ENCODE measurements at regions not wholly inside any gene's neighbourhood (a gene's known extent, or its start where the extent isn't known, plus 50 kb on each side); places are given as distances from the start of the nearest gene placed in this dataset.

GRCh38 chr2:173740639-173741038 is 224.5 kb downstream of the SP3 start:
- no peak for DNase-seq
- Histone ChIP-seq H3K27me3 (ENCODE audit: insufficient read depth, low read length) (no peaks in the 10 kb centered on the region), H3T11ph (ENCODE audit: low read length) (no peak overlapping the region), H3K23ac (ENCODE audit: insufficient read length, low read depth, low read length) (no peak overlapping the region), H2BK12ac (ENCODE audit: insufficient read length, low read depth, low read length) (no peak overlapping the region), H2AFZ (ENCODE audit: low read length) (no peak overlapping the region), H2BK5ac (ENCODE audit: insufficient read length, low read length) (no peak overlapping the region), H4K20me1 (ENCODE audit: control insufficient read depth, insufficient read depth, insufficient read length) (no peaks in the 10 kb centered on the region), H3K9me3 (ENCODE audit: control insufficient read depth, low read depth, low read length) (no peaks in the 10 kb centered on the region), H4K8ac (replicated peaks; ENCODE audit: insufficient read length, low read depth, low read length) (no peak overlapping the region), H3K4me1 (ENCODE audit: insufficient read depth, low read length) (no peaks in the 10 kb centered on the region), H3K18ac (ENCODE audit: insufficient read length, low read depth, low read length) (no peak overlapping the region), H3K4ac (ENCODE audit: low read depth, low read length) (no peak overlapping the region), H2BK120ac (ENCODE audit: low read depth, low read length, poor library complexity, severe bottlenecking) (no peak overlapping the region), H3K4me2 (ENCODE audit: insufficient read depth, insufficient read length, low read length) (no peak overlapping the region), H3K14ac (ENCODE audit: insufficient read depth, low read length) (no peak overlapping the region), H3K79me1 (ENCODE audit: insufficient read depth, low read depth, low read length, poor library complexity, severe bottlenecking) (no peaks in the 10 kb centered on the region), H3K79me2 (ENCODE audit: insufficient read depth, low read length) (no peaks in the 10 kb centered on the region), H3K23me2 (ENCODE audit: insufficient read length, low read depth, low read length, poor library complexity, severe bottlenecking) (no peaks in the 10 kb centered on the region), H4K5ac (ENCODE audit: insufficient read length, low read depth, low read length) (no peak overlapping the region), H2AK5ac (ENCODE audit: insufficient read length, low read length) (no peak overlapping the region), H2BK15ac (ENCODE audit: low read depth, low read length) (no peak overlapping the region), H3K27ac (ENCODE audit: insufficient read length, low read depth, low read length) (no peak overlapping the region), H4K91ac (ENCODE audit: insufficient read length, low read depth, low read length) (no peak overlapping the region), H2BK20ac (ENCODE audit: low read depth, low read length, poor library complexity, severe bottlenecking) (no peak overlapping the region), H3K56ac (ENCODE audit: insufficient read length, low read depth, low read length) (no peak overlapping the region), H3K9ac (ENCODE audit: extremely low read depth, insufficient read length, low read length) (no peak overlapping the region)
- no peak overlapping the region for H3K4me3 Mint-ChIP-seq
- no peaks in the 10 kb centered on the region for H3K36me3 Mint-ChIP-seq (ENCODE audit: insufficient read depth in 1 of 3, low read depth in 3 of 3)
- no CpG with 5 or more reads among the region's 5 CpGs for WGBS (ENCODE audit: extremely low coverage, insufficient read length, low lambda C conversion rate)
- H3K27ac Mint-ChIP-seq: no peak overlapping the region
- TF ChIP-seq CTCF (conservative IDR thresholded peaks at IDR 0.05): no peak
- H3K4me1 Mint-ChIP-seq: no peaks in the 10 kb centered on the region
- H3K27me3 Mint-ChIP-seq (ENCODE audit: low read depth): no peaks in the 10 kb centered on the region
- H3K9me3 Mint-ChIP-seq: no peaks in the 10 kb centered on the region
